HEK293T (cell line): ENCODE measurements at regions not wholly inside any gene's neighbourhood (a gene's known extent, or its start where the extent isn't known, plus 50 kb on each side); places are given as distances from the start of the nearest gene placed in this dataset.

Experiments used
- FOXA1 ChIP-seq: fragments of 450-650 bp; IDR thresholded peaks from 2 replicates; pipeline ENCODE4 v1.6.1; 2016; ENCODE audit warnings: mild to moderate bottlenecking
- SP1 ChIP-seq: fragments of 450-650 bp; IDR thresholded peaks from 2 replicates; pipeline ENCODE4 v1.6.1; 2017
- SUZ12 ChIP-seq: fragments of 450-650 bp; IDR thresholded peaks from 2 replicates; pipeline ENCODE4 v1.6.1; 2016; ENCODE audit warnings: mild to moderate bottlenecking
- TARDBP ChIP-seq: fragments of 450-650 bp; IDR thresholded peaks from 2 replicates; pipeline ENCODE4 v1.6.1; 2016

DNA sequence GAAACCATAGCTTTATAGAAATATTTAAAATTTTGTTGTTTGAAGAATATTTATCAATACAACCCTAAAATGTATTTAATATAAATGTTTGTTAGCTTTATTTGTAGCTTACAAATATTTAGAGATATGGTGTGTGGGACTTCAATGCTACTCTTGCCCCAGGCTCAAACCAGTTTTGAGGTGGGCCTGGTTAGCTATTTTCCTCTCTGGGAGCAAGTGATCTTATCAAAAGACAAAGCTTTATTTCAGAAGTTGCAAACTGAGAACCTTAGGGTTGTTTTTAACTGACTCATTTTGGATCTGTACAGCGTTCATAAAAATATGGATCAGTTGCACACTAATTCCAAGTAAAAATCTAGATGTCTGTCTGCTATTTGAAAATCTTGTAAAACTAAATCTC lies 563.6 kb upstream of the CDH2 start:
- no peak for TF ChIP-seq FOXA1
- no peak for TF ChIP-seq TARDBP
- no peak for TF ChIP-seq SP1
- TF ChIP-seq SUZ12, result no peak
